ENCODE measurements at regions not wholly inside any gene's neighbourhood (a gene's known extent, or its start where the extent isn't known, plus 50 kb on each side); places are given as distances from the start of the nearest gene placed in this dataset.

DNA sequence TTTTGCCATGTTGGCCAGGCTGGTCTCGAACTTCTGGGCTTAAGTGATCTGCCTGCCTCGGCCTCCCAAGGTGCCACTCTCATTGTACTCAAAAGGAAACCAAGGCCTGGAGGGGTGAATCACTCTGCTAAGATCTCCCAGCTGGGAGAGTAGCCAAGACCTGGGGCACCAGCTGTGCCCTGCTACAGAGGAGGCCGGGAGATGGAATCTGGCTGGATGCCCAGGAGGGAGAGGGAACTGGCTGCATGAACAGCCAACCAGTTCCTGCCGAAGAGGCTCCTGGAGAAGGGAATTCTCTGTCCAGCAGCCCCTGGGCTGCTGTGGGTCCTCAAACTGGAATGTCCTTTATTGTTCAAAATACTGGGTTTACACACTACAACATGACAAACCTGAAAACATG lies 238.7 kb upstream of the CIBAR2 start:
- Histone ChIP-seq H3K27ac (peak overlapping the region; percentile 14), H3K36me3 (no peaks in the 10 kb centered on the region), H3K27me3 (no peaks in the 10 kb centered on the region), H3K4me1 (peaks cover 64% of the 10 kb centered on the region), H3K9me3 (no peaks in the 10 kb centered on the region), H3K4me3 (no peak overlapping the region)
- TF ChIP-seq POLR2AphosphoS5 (IDR thresholded peaks at IDR 0.05) = peak in 1 of 3 donors; percentile 48
- TF ChIP-seq POLR2A (IDR thresholded peaks at IDR 0.05) = no peak
- TF ChIP-seq, protein P1, sequence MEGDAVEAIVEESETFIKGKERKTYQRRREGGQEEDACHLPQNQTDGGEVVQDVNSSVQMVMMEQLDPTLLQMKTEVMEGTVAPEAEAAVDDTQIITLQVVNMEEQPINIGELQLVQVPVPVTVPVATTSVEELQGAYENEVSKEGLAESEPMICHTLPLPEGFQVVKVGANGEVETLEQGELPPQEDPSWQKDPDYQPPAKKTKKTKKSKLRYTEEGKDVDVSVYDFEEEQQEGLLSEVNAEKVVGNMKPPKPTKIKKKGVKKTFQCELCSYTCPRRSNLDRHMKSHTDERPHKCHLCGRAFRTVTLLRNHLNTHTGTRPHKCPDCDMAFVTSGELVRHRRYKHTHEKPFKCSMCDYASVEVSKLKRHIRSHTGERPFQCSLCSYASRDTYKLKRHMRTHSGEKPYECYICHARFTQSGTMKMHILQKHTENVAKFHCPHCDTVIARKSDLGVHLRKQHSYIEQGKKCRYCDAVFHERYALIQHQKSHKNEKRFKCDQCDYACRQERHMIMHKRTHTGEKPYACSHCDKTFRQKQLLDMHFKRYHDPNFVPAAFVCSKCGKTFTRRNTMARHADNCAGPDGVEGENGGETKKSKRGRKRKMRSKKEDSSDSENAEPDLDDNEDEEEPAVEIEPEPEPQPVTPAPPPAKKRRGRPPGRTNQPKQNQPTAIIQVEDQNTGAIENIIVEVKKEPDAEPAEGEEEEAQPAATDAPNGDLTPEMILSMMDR (IDR thresholded peaks at IDR 0.05) = no peak
- TF ChIP-seq EP300 (IDR thresholded peaks at IDR 0.05) = no peak
- WGBS = 24% methylated on average over 4 of the region's 4 CpGs
- DNase-seq (ENCODE audit: low spot score in 2 of 2) = peak; percentile 91 to 92

DNA sequence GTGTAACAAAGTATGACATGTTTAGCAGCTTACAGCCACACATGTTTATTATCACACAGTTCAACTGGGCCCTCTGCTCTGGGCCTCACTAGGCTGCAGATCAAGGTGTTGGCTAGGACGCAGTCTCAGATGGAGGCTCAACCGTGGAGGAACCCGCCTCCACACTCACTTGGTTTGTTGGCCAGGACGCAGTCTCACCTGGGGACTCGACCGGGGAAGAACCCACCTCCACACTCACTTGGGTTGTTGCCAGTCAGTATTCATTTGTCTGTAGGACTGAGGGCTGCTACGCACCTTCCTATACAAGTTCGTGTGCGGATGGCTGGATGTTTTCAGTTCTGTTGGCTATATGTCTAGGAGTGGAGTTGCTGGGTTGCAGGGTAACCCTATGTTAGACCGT lies 240.7 kb upstream of the CIBAR2 start:
- Histone ChIP-seq H3K36me3 (no peaks in the 10 kb centered on the region), H3K4me1 (peaks cover 64% of the 10 kb centered on the region), H3K4me3 (no peak overlapping the region), H3K27ac (peak overlapping the region; percentile 58), H3K27me3 (no peaks in the 10 kb centered on the region), H3K9me3 (no peaks in the 10 kb centered on the region)
- TF ChIP-seq POLR2AphosphoS5 (IDR thresholded peaks at IDR 0.05) (no peak), POLR2A (IDR thresholded peaks at IDR 0.05) (no peak), EP300 (IDR thresholded peaks at IDR 0.05) (no peak)
- TF ChIP-seq, protein P1 (IDR thresholded peaks at IDR 0.05) = no peak
- 100% methylated on average over 10 of the region's 10 CpGs for WGBS
- no peak for DNase-seq (ENCODE audit: low spot score in 2 of 2)

DNA sequence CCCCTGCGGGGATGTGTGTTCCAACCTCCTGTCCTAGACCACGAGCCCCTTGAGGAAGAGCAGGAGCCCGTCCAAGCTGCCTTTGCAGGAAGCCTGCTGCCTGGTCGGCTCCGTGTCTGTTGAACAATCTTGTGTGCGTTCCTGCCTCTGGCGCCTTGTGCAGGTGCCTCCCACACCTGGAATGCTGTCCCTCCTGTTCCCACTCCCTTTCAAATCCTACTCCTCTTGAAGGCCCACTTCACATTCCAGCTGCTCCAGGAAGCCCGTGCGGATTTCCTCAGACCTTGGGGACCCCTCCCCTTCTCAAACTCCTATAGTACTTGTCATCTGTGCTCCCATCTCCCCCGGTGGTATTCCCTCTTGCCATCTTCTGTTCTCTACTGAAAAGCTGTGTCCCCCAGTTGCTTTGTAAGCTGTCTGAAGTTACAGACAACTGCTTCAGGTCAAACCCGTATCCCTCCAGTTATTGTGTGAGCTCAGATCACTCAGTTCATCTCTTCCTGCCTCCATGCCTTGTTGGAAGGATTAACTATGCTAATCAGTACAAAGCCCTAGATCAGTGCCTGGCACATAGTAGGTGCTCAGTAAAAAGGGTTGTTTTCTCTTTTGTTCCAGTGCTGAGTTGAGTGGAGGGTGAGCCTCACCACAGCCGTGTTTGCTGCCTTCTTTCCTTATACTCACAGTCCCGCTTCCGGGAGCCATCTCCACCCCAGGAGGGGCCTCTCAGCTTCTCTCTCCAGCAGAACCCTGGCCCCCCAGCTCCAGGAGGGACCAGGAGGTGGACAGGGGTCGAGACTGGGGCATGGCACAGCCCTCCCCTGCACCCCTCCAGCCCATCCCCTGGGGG lies 241.8 kb upstream of the CIBAR2 start:
- DNase-seq (ENCODE audit: low spot score in 2 of 2) = no peak
- 55% methylated on average over 15 of the region's 15 CpGs for WGBS
- Histone ChIP-seq H3K9me3 (no peaks in the 10 kb centered on the region), H3K27me3 (no peaks in the 10 kb centered on the region), H3K4me3 (no peak overlapping the region), H3K4me1 (peaks cover 69% of the 10 kb centered on the region), H3K27ac (peak overlapping the region; percentile 80), H3K36me3 (no peaks in the 10 kb centered on the region)
- TF ChIP-seq POLR2AphosphoS5 (IDR thresholded peaks at IDR 0.05) (peak in 1 of 3 donors; percentile 78), EP300 (IDR thresholded peaks at IDR 0.05) (no peak), POLR2A (IDR thresholded peaks at IDR 0.05) (no peak)
- TF ChIP-seq, protein P1 (IDR thresholded peaks at IDR 0.05) = no peak

DNA sequence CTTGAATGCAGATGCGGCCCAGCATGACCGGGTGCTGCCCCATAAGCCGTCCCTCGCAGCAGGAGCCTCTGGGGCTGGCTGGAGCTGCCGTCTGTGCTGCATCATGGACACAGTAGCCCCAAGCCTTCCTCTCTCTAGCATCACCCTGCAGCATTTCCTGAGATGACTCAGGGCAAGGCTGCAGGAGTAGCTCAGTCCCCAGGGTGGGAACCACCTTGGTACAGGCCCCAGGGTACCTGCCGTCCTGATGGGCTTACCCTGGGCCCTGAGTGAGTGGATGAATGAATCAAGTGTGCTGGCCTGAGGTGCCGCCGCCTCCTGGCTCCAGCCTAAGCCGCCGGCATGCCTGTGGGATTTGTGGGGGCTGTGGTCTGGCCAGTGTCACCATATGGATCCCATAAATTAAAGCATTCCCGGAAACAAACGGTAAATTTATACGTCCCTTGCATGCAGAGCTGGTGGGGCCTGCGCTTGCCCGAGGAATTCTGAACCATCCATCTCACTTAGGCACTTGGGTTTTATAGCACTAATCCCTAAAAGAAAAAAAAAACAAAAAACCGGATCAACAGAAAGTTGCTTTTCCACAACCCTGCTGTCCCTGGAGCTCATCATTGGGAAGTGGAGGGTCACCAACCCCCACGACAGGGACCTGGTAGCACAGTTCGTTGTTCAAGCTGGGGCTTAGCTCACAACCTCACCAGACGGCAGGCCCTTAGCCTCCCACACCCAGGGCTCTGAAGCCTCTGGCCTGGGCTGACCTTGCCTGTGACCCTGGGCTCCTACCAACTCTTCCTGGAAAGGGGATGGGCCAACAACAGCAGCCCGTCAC lies 242.6 kb upstream of the CIBAR2 start:
- peak overlapping the region; percentile 80 for H3K27ac ChIP-seq
- no peak overlapping the region for H3K4me3 ChIP-seq
- H3K36me3 ChIP-seq = no peaks in the 10 kb centered on the region
- H3K4me1 ChIP-seq = peaks cover 69% of the 10 kb centered on the region
- TF ChIP-seq, protein P1 (IDR thresholded peaks at IDR 0.05) = no peak
- no peaks in the 10 kb centered on the region for H3K27me3 ChIP-seq
- no peak for DNase-seq (ENCODE audit: low spot score in 2 of 2)
- H3K9me3 ChIP-seq = no peaks in the 10 kb centered on the region
- 49% methylated on average over 13 of the region's 20 CpGs for WGBS

DNA sequence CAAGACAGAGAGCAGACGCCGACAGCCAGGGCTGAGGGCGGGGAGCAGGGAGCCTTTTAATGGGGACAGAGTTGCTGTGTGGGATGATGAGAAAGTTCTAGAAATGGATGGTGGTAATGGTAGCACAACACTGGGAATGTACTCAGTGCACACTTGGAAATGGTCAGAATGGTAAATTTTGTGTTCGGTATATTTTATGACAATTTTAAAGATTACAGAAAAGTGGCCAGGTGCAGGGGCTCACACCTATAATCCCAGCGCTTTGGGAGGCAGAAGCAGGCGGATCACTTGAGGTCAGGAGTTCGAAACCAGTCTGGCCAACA lies 243.2 kb upstream of the CIBAR2 start:
- H3K9me3 ChIP-seq = no peaks in the 10 kb centered on the region
- TF ChIP-seq POLR2A (IDR thresholded peaks at IDR 0.05) = no peak
- TF ChIP-seq EP300 (IDR thresholded peaks at IDR 0.05) = no peak
- TF ChIP-seq, protein P1 (IDR thresholded peaks at IDR 0.05) = no peak
- no peak for TF ChIP-seq POLR2AphosphoS5 (IDR thresholded peaks at IDR 0.05)
- 76% methylated on average over 7 of the region's 7 CpGs for WGBS
- peaks cover 68% of the 10 kb centered on the region for H3K4me1 ChIP-seq
- H3K27me3 ChIP-seq = no peaks in the 10 kb centered on the region
- no peak overlapping the region for H3K27ac ChIP-seq
- no peak overlapping the region for H3K4me3 ChIP-seq
- H3K36me3 ChIP-seq = no peaks in the 10 kb centered on the region
- DNase-seq (ENCODE audit: low spot score in 2 of 2) = no peak
